HG02588 (cell line): ENCODE measurements at regions not wholly inside any gene's neighbourhood (a gene's known extent, or its start where the extent isn't known, plus 50 kb on each side); places are given as distances from the start of the nearest gene placed in this dataset.

ENCODE experiments used
- ATAC-seq: cut with Tn5 transposase; IDR thresholded peaks from one replicate; pipeline ENCODE4 v1.9.1; 2021; ENCODE audit warnings: mild to moderate bottlenecking, moderate library complexity; ENCODE audit not compliant: unreplicated experiment

- ATAC-seq: no peak
These were observed 87.9 kb upstream of the HMCN1 start for GRCh38 chr1:185646202-185646683.

- ATAC-seq: no peak
These were observed 88.5 kb upstream of the HMCN1 start for GRCh38 chr1:185645686-185646085.

GRCh38 chr1:185645162-185645640 lies 89.0 kb upstream of the HMCN1 start:
- ATAC-seq: no peak

- no peak for ATAC-seq
These were observed 89.7 kb upstream of the HMCN1 start for GRCh38 chr1:185644531-185644930.

GRCh38 chr1:185636848-185637247 lies 97.3 kb upstream of the HMCN1 start:
- ATAC-seq: peak; percentile 98

- ATAC-seq: no peak
These were observed 99.5 kb upstream of the HMCN1 start for GRCh38 chr1:185634704-185635103.

GRCh38 chr1:185632659-185633423 lies 101.3 kb upstream of the HMCN1 start:
- no peak for ATAC-seq

- ATAC-seq: no peak
These were observed 102.3 kb upstream of the HMCN1 start for GRCh38 chr1:185631843-185632242.

- ATAC-seq: no peak
These were observed 106.3 kb upstream of the HMCN1 start for GRCh38 chr1:185627761-185628501.

- ATAC-seq: no peak
These were observed 107.0 kb upstream of the HMCN1 start for GRCh38 chr1:185627171-185627570.

GRCh38 chr1:185626344-185626743 lies 107.8 kb upstream of the HMCN1 start:
- no peak for ATAC-seq

- no peak for ATAC-seq
These were observed 123.2 kb upstream of the HMCN1 start for GRCh38 chr1:185610954-185611353.

- peak; percentile 74 for ATAC-seq
These were observed 126.0 kb upstream of the HMCN1 start for GRCh38 chr1:185608177-185608576.

- peak; percentile 59 for ATAC-seq
These were observed 131.0 kb upstream of the HMCN1 start for GRCh38 chr1:185603158-185603557.

GRCh38 chr1:185601189-185601588 lies 133.0 kb upstream of the HMCN1 start:
- ATAC-seq: no peak

- no peak for ATAC-seq
These were observed 133.6 kb upstream of the HMCN1 start for GRCh38 chr1:185600641-185601040.

- ATAC-seq: no peak
These were observed 135.9 kb upstream of the HMCN1 start for GRCh38 chr1:185598332-185598731.

GRCh38 chr1:185595835-185596667 lies 138.1 kb upstream of the HMCN1 start:
- peak; percentile 64 for ATAC-seq

GRCh38 chr1:185594786-185595410 lies 139.3 kb upstream of the HMCN1 start:
- ATAC-seq: no peak

GRCh38 chr1:185593271-185593670 lies 140.9 kb upstream of the HMCN1 start:
- ATAC-seq: no peak

- no peak for ATAC-seq
These were observed 148.4 kb upstream of the HMCN1 start for GRCh38 chr1:185585770-185586169.
